SK-N-SH (cell line): ENCODE measurements at regions not wholly inside any gene's neighbourhood (a gene's known extent, or its start where the extent isn't known, plus 50 kb on each side); places are given as distances from the start of the nearest gene placed in this dataset.

Source experiments
- CTCF ChIA-PET: fragments of 300-600, 350-600 bp; formaldehyde crosslinking; extraction: SDS; loops from one replicate; lab custom pipeline; 2021; lab: Yijun Ruan, JAX
- POLR2A ChIA-PET: fragments of 350-600 bp; sonication (Branson Sonifier 250); formaldehyde crosslinking; extraction: SDS; loops from one replicate; lab custom pipeline; 2020; ENCODE audit warnings: antibody characterized with exemption, inconsistent platforms; lab: Yijun Ruan, JAX
- DNase-seq: peaks from one replicate; pipeline ENCODE4 v3.0.0; 2012
- H2AFZ ChIP-seq: fragments of 200-600 bp; sonication (generic); 2 replicates; pipeline ENCODE4 v1.8.1; 2016; ENCODE audit warnings: antibody characterized with exemption, mild to moderate bottlenecking, low read depth
- H3F3A ChIP-seq: fragments of 200-600 bp; sonication (generic); replicated peaks from 2 replicates; pipeline ENCODE3; 2016; ENCODE audit warnings: antibody characterized with exemption, mild to moderate bottlenecking; ENCODE audit not compliant: insufficient read depth
- H3K27ac ChIP-seq, 2 experiments: fragments of 200-500 bp in 1 of 2; fragments of 200-600 bp in 1 of 2; sonication (Bioruptor generic) in 1 of 2; sonication (generic), shearing (Covaris generic) in 1 of 2; 2 replicates each; pipeline versions ENCODE4 v1.5.1 to v1.6.1; 2014 to 2016; ENCODE audit warnings: low read depth in 2 of 2, inconsistent platforms in 1 of 2, low read length in 1 of 2, mild to moderate bottlenecking in 1 of 2, mixed read lengths in 1 of 2
- H3K27me3 ChIP-seq: fragments of 200-600 bp; sonication (generic), shearing (Covaris generic); 2 replicates; pipeline ENCODE4 v1.6.1; 2016; ENCODE audit warnings: mixed run types; ENCODE audit not compliant: insufficient read depth
- H3K36me3 ChIP-seq, 2 experiments: fragments of 200-500 bp in 1 of 2; fragments of 200-600 bp in 1 of 2; sonication (Bioruptor generic) in 1 of 2; sonication (generic) in 1 of 2; replicated peaks in 1 of 2; 2 replicates each; pipeline versions ENCODE3 to v1.5.1; 2014 to 2016; ENCODE audit warnings: low read length in 1 of 2, mild to moderate bottlenecking in 1 of 2; ENCODE audit not compliant: insufficient read depth in 2 of 2, control insufficient read depth in 1 of 2
- H3K4me1 ChIP-seq, 2 experiments: fragments of 200-500 bp in 1 of 2; fragments of 200-600 bp in 1 of 2; sonication (Bioruptor generic) in 1 of 2; sonication (generic), shearing (Covaris generic) in 1 of 2; 2 replicates each; pipeline versions ENCODE4 v1.5.1 to v1.6.1; 2014 to 2016; ENCODE audit warnings: low read depth in 1 of 2, low read length in 1 of 2, mixed run types in 1 of 2; ENCODE audit not compliant: insufficient read depth in 2 of 2, control insufficient read depth in 1 of 2
- H3K4me2 ChIP-seq: fragments of 200-600 bp; sonication (generic), shearing (Covaris generic); 2 replicates; pipeline ENCODE4 v1.6.1; 2017; ENCODE audit warnings: mixed run types
- H3K4me3 ChIP-seq, 2 experiments: fragments of 200-500 bp in 1 of 2; fragments of 200-600 bp in 1 of 2; sonication (Bioruptor generic) in 1 of 2; sonication (generic), shearing (Covaris generic) in 1 of 2; 2 replicates each; pipeline versions ENCODE4 v1.5.1 to v1.8.1; 2014 to 2016; ENCODE audit warnings: low read depth in 2 of 2, inconsistent platforms in 1 of 2, low read length in 1 of 2, mild to moderate bottlenecking in 1 of 2, mixed read lengths in 1 of 2, moderate library complexity in 1 of 2
- H3K79me2 ChIP-seq: fragments of 200-600 bp; sonication (generic); 2 replicates; pipeline ENCODE4 v1.8.1; 2017; ENCODE audit warnings: mild to moderate bottlenecking; ENCODE audit not compliant: insufficient read depth
- H3K9ac ChIP-seq: fragments of 200-600 bp; sonication (generic); 2 replicates; pipeline ENCODE4 v1.6.1; 2017; ENCODE audit warnings: mixed run types
- H3K9me2 ChIP-seq: fragments of 200-600 bp; sonication (generic); 2 replicates; pipeline ENCODE4 v1.6.1; 2017; ENCODE audit warnings: mixed run types
- H3K9me3 ChIP-seq: fragments of 200-600 bp; sonication (generic); 2 replicates; pipeline ENCODE4 v1.6.1; 2017; ENCODE audit warnings: mixed run types, mild to moderate bottlenecking, moderate library complexity
- H4K20me1 ChIP-seq: fragments of 200-600 bp; sonication (generic); 2 replicates; pipeline ENCODE4 v1.6.1; 2017; ENCODE audit warnings: mild to moderate bottlenecking, mixed run types; ENCODE audit not compliant: insufficient read depth
- CHD2 ChIP-seq: fragments of 150-350 bp; IDR thresholded peaks from 2 replicates; pipeline ENCODE4 v1.6.1; 2018; ENCODE audit warnings: low read length; ENCODE audit not compliant: partially characterized antibody
- CTCF ChIP-seq: fragments of 200-600 bp; sonication (generic); IDR thresholded peaks from 2 replicates; pipeline ENCODE4 v1.6.1; 2017; ENCODE audit warnings: antibody characterized with exemption, mild to moderate bottlenecking, moderate library complexity
- EP300 ChIP-seq, 2 experiments: IDR thresholded peaks; 2 replicates each; pipeline versions ENCODE4 v1.4.0 to v1.6.1; 2012; ENCODE audit warnings: borderline replicate concordance in 1 of 2, low read depth in 1 of 2, low read length in 1 of 2
- EZH2phosphoT487 ChIP-seq: fragments of 200-600 bp; sonication (generic); IDR thresholded peaks from 2 replicates; pipeline ENCODE4 v1.6.1; 2017; ENCODE audit warnings: low read depth, mixed run types, mild to moderate bottlenecking, antibody characterized with exemption, moderate library complexity, borderline replicate concordance
- FOXM1 ChIP-seq: IDR thresholded peaks from 2 replicates; pipeline ENCODE4 v1.4.0; 2012; ENCODE audit warnings: low read depth, mild to moderate bottlenecking
- GABPA ChIP-seq: IDR thresholded peaks from 2 replicates; pipeline ENCODE4 v1.4.0; 2012; ENCODE audit warnings: low read depth, mild to moderate bottlenecking
- IRF3 ChIP-seq: fragments of 150-350 bp; IDR thresholded peaks from 2 replicates; pipeline ENCODE4 v1.6.1; 2016; ENCODE audit warnings: mild to moderate bottlenecking, low read depth, low read length
- JUND ChIP-seq: IDR thresholded peaks from 2 replicates; pipeline ENCODE4 v1.4.0; 2012
- MEF2A ChIP-seq: IDR thresholded peaks from 2 replicates; pipeline ENCODE4 v1.4.0; 2012; ENCODE audit warnings: low read depth, borderline replicate concordance
- NFIC ChIP-seq: IDR thresholded peaks from 2 replicates; pipeline ENCODE4 v1.4.0; 2012; ENCODE audit warnings: borderline replicate concordance
- NRF1 ChIP-seq: IDR thresholded peaks from 2 replicates; pipeline ENCODE4 v1.6.1; 2012; ENCODE audit warnings: low read depth, mild to moderate bottlenecking, low read length
- POLR2AphosphoS5 ChIP-seq: IDR thresholded peaks from 2 replicates; pipeline ENCODE4 v1.6.1; 2012; ENCODE audit warnings: low read depth, low read length
- RAD21 ChIP-seq: IDR thresholded peaks from 2 replicates; pipeline ENCODE4 v1.6.1; 2012; ENCODE audit warnings: mild to moderate bottlenecking, low read length
- RCOR1 ChIP-seq: fragments of 150-350 bp; IDR thresholded peaks from 2 replicates; pipeline ENCODE4 v1.6.1; 2017; ENCODE audit warnings: antibody characterized with exemption, low read length
- REST ChIP-seq: IDR thresholded peaks from 2 replicates; pipeline ENCODE4 v1.6.1; 2012; ENCODE audit warnings: mild to moderate bottlenecking, low read depth, low read length, moderate library complexity
- RFX5 ChIP-seq: IDR thresholded peaks from 2 replicates; pipeline ENCODE4 v1.6.1; 2012; ENCODE audit warnings: mild to moderate bottlenecking, improper control_type of control experiment, low read length
- TAF1 ChIP-seq: IDR thresholded peaks from 2 replicates; pipeline ENCODE4 v1.6.1; 2012; ENCODE audit warnings: low read depth, mild to moderate bottlenecking, low read length, moderate library complexity, borderline replicate concordance
- TCF12 ChIP-seq: IDR thresholded peaks from 2 replicates; pipeline ENCODE4 v1.4.0; 2012
- USF1 ChIP-seq: IDR thresholded peaks from 2 replicates; pipeline ENCODE4 v1.4.0; 2012; ENCODE audit warnings: low read depth, borderline replicate concordance
- YY1 ChIP-seq: IDR thresholded peaks from 2 replicates; pipeline ENCODE4 v1.4.0; 2012; ENCODE audit warnings: low read depth, mild to moderate bottlenecking
- ZBTB33 ChIP-seq: IDR thresholded peaks from 2 replicates; pipeline ENCODE4 v1.4.0; 2012; ENCODE audit warnings: low read depth, borderline replicate concordance
- WGBS: methylation state at CpG from one replicate; pipeline ENCODE4 v1.1.6; 2017; ENCODE audit warnings: low lambda C conversion rate; 5-methylcytosine and 5-hydroxymethylcytosine counted together

GRCh38 chrX:99494668-99495067 lies 915.4 kb downstream of the PCDH19 start:
- Histone ChIP-seq H3K4me2 (no peak overlapping the region), H2AFZ (no peak overlapping the region), H3F3A (no peaks in the 10 kb centered on the region), H3K4me3 (no peak overlapping the region), H3K27me3 (no peaks in the 10 kb centered on the region), H4K20me1 (no peaks in the 10 kb centered on the region), H3K9me3 (no peaks in the 10 kb centered on the region), H3K79me2 (no peaks in the 10 kb centered on the region), H3K9ac (no peak overlapping the region), H3K36me3 (no peaks in the 10 kb centered on the region), H3K4me1 (no peaks in the 10 kb centered on the region), H3K9me2 (no peaks in the 10 kb centered on the region), H3K27ac (no peak overlapping the region)
- ChIA-PET POLR2A (no interaction called here), CTCF (no interaction called here)
- TF ChIP-seq ZBTB33 = no peak
- TF ChIP-seq TAF1 = no peak
- no peak for TF ChIP-seq IRF3
- no peak for TF ChIP-seq GABPA
- no peak for TF ChIP-seq YY1
- TF ChIP-seq RCOR1 = no peak
- WGBS = 40% methylated on average over 2 of the region's 2 CpGs
- no peak for DNase-seq

- Histone ChIP-seq H3K9me3 (no peaks in the 10 kb centered on the region), H3F3A (no peaks in the 10 kb centered on the region), H3K9ac (no peak overlapping the region), H2AFZ (no peak overlapping the region), H3K27ac (no peak overlapping the region), H3K36me3 (no peaks in the 10 kb centered on the region), H3K9me2 (no peaks in the 10 kb centered on the region), H3K4me1 (no peaks in the 10 kb centered on the region), H3K79me2 (no peaks in the 10 kb centered on the region), H4K20me1 (no peaks in the 10 kb centered on the region), H3K4me2 (no peak overlapping the region), H3K27me3 (no peaks in the 10 kb centered on the region), H3K4me3 (no peak overlapping the region)
- ChIA-PET POLR2A (no interaction called here), CTCF (interaction anchor here (0.6 kb wide), 1 partner anchor 22 kb away, joined by 3 read pairs; no protein-coding TSS in a partner anchor)
- no peak for DNase-seq
- TF ChIP-seq NRF1 (no peak), YY1 (no peak), RFX5 (no peak), USF1 (no peak), RAD21 (no peak), REST (no peak), EP300 (IDR thresholded peaks at IDR 0.05; ENCODE audit: borderline replicate concordance in 1 of 2, low read depth in 1 of 2, low read length in 1 of 2) (no peak), FOXM1 (no peak), MEF2A (no peak), CTCF (no peak), NFIC (no peak), TCF12 (no peak), JUND (no peak), POLR2AphosphoS5 (no peak), CHD2 (no peak), EZH2phosphoT487 (no peak)
- WGBS = 32% methylated on average over 1 of the region's 1 CpG
Measured at GRCh38 chrX:99480728-99481127, 929.3 kb downstream of the PCDH19 start.
